Endothelial cell of umbilical vein (primary cell): ENCODE measurements at regions not wholly inside any gene's neighbourhood (a gene's known extent, or its start where the extent isn't known, plus 50 kb on each side); places are given as distances from the start of the nearest gene placed in this dataset.

Source experiments
- BruUV-seq: library from RNA; stranded (reverse); fragments of 400-500 nt; replicated peaks from 2 replicates; lab custom pipeline; 2021; lab: Mats Ljungman, UMichigan
- CTCF ChIA-PET: fragments of 300-600, 350-600 bp; sonication (Branson Sonifier 250); formaldehyde crosslinking; loops from one replicate; lab custom pipeline; 2021; ENCODE audit warnings: antibody characterized with exemption, inconsistent platforms; lab: Charles Lee
- POLR2A ChIA-PET: fragments of 300-600, 350-600 bp; sonication (Branson Sonifier 250); formaldehyde crosslinking; loops from one replicate; lab custom pipeline; 2021; ENCODE audit warnings: antibody characterized with exemption, inconsistent platforms; lab: Charles Lee
- DNase-seq: peaks from one replicate; pipeline ENCODE4 v3.0.0-alpha.2; 2011; ENCODE audit warnings: low read depth, low spot score
- FAIRE-seq: peaks from 2 replicates; lab custom pipeline; 2011; peaks lifted over from hg19 to GRCh38; lab: Jason Lieb, UNC
- H2AFZ ChIP-seq: 2 replicates; pipeline ENCODE4 v1.6.0; 2012; ENCODE audit warnings: low read depth, low read length, control low read depth, inconsistent platforms
- H3K27ac ChIP-seq: 2 replicates; pipeline ENCODE4 v1.5.1; 2011; ENCODE audit warnings: low read depth, mild to moderate bottlenecking, control low read depth, low read length, moderate library complexity; ENCODE audit not compliant: insufficient read depth
- H3K27me3 ChIP-seq, 2 experiments: 2 replicates each; pipeline versions ENCODE4 v1.6.0 to v1.6.1; 2011; ENCODE audit warnings: low read length in 2 of 2, mixed read lengths in 1 of 2; ENCODE audit not compliant: control insufficient read depth in 2 of 2, insufficient read depth in 2 of 2
- H3K36me3 ChIP-seq, 2 experiments: 2 replicates in 1 of 2; 3 replicates in 1 of 2; pipeline ENCODE4 v1.5.1; 2011; ENCODE audit warnings: low read length in 2 of 2, mild to moderate bottlenecking in 1 of 2, moderate library complexity in 1 of 2; ENCODE audit not compliant: control insufficient read depth in 2 of 2, insufficient read depth in 2 of 2; ENCODE audit errors: extremely low read depth in 1 of 2
- H3K4me1 ChIP-seq: 3 replicates; pipeline ENCODE4 v1.5.1; 2011; ENCODE audit warnings: mild to moderate bottlenecking, low read length; ENCODE audit not compliant: control insufficient read depth, insufficient read depth; ENCODE audit errors: extremely low read depth
- H3K4me2 ChIP-seq: 2 replicates; pipeline ENCODE4 v1.6.1; 2011; ENCODE audit warnings: low read length, control low read depth, mixed read lengths; ENCODE audit not compliant: insufficient read depth
- H3K4me3 ChIP-seq, 3 experiments: fragments of 200-600 bp in 1 of 3; sonication (generic), shearing (Covaris generic) in 1 of 3; replicated peaks in 1 of 3; 2 replicates each; pipeline ENCODE4 v1.5.1; 2011 to 2016; ENCODE audit warnings: control low read depth in 3 of 3, low read length in 3 of 3, mild to moderate bottlenecking in 2 of 3, inconsistent platforms in 1 of 3, low read depth in 1 of 3, moderate library complexity in 1 of 3; ENCODE audit not compliant: insufficient read depth in 1 of 3
- H3K79me2 ChIP-seq: 2 replicates; pipeline ENCODE4 v1.6.0; 2012; ENCODE audit warnings: low read length, inconsistent platforms; ENCODE audit not compliant: control insufficient read depth, insufficient read depth
- H3K9ac ChIP-seq: replicated peaks from 2 replicates; pipeline ENCODE3; 2011; ENCODE audit warnings: low read length, control low read depth; ENCODE audit not compliant: insufficient read depth; ENCODE audit errors: extremely low read depth
- H3K9me1 ChIP-seq: replicated peaks from 3 replicates; pipeline ENCODE4 v1.6.0; 2011; ENCODE audit warnings: mild to moderate bottlenecking, low read length; ENCODE audit not compliant: control insufficient read depth, insufficient read depth; ENCODE audit errors: extremely low read depth
- H3K9me3 ChIP-seq: replicated peaks from 2 replicates; pipeline ENCODE4 v1.5.1; 2012; ENCODE audit warnings: low read length, inconsistent platforms; ENCODE audit not compliant: control insufficient read depth, insufficient read depth
- H4K20me1 ChIP-seq: replicated peaks from 2 replicates; pipeline ENCODE3; 2011; ENCODE audit warnings: mild to moderate bottlenecking, low read length; ENCODE audit not compliant: control insufficient read depth, insufficient read depth; ENCODE audit errors: extremely low read depth
- EZH2 ChIP-seq: IDR thresholded peaks from 2 replicates; pipeline ENCODE4 v1.6.1; 2012; ENCODE audit warnings: borderline replicate concordance, low read depth, mild to moderate bottlenecking, moderate library complexity, low read length, inconsistent platforms; ENCODE audit not compliant: severe bottlenecking
- FOS ChIP-seq: IDR thresholded peaks from 2 replicates; pipeline ENCODE4 v1.6.1; 2011; ENCODE audit warnings: mild to moderate bottlenecking, low read length, moderate library complexity, borderline replicate concordance; ENCODE audit not compliant: insufficient read depth
- GATA2 ChIP-seq: IDR thresholded peaks from 2 replicates; pipeline ENCODE4 v1.7.0; 2011; ENCODE audit warnings: low read depth, mild to moderate bottlenecking, moderate library complexity, mixed read lengths, low read length; ENCODE audit not compliant: insufficient read length, insufficient read depth
- JUN ChIP-seq: IDR thresholded peaks from 2 replicates; pipeline ENCODE4 v1.6.1; 2011; ENCODE audit warnings: borderline replicate concordance, low read depth; ENCODE audit not compliant: insufficient read length, insufficient read depth
- MAX ChIP-seq: IDR thresholded peaks from 2 replicates; pipeline ENCODE4 v1.6.1; 2011; ENCODE audit not compliant: insufficient read depth, insufficient read length
- MYC ChIP-seq: IDR thresholded peaks from one replicate; pipeline ENCODE4 v1.6.1; 2011; ENCODE audit warnings: mild to moderate bottlenecking, low read depth, low read length
- POLR2A ChIP-seq: IDR thresholded peaks from 2 replicates; pipeline ENCODE4 v1.6.1; 2012; ENCODE audit warnings: low read depth, mild to moderate bottlenecking, control low read depth, low read length
- POLR2AphosphoS5 ChIP-seq: IDR thresholded peaks from 2 replicates; pipeline ENCODE4 v1.6.1; 2012; ENCODE audit warnings: low read depth, mild to moderate bottlenecking, control low read depth, low read length, moderate library complexity; ENCODE audit not compliant: insufficient read depth
- dilution Hi-C: fragments of 300-500 bp; cut with MboI; formaldehyde crosslinking; loops from one replicate; pipeline ENCODE4 v1.15.0; 2019; ENCODE audit warnings: low sequenced_read_pairs; ENCODE audit not compliant: extremely low pct_ligation_motif_present
- intact Hi-C: fragments of 100-400 bp; cut with micrococcal nuclease; formaldehyde crosslinking; loops from one replicate; pipeline ENCODE4 v1.10.0; 2022
- TF ChIP-seq, protein P1 (sequence below), 2 donors: IDR thresholded peaks; 1 replicate in 1 of 2; 2 replicates in 1 of 2; pipeline ENCODE4 v1.5.1; 2011; ENCODE audit warnings: low read length in 2 of 2, mild to moderate bottlenecking in 2 of 2, moderate library complexity in 2 of 2, control low read depth in 1 of 2, inconsistent platforms in 1 of 2, low read depth in 1 of 2; ENCODE audit not compliant: insufficient read depth in 1 of 2; ENCODE audit errors: extremely low read depth in 1 of 2

DNA sequence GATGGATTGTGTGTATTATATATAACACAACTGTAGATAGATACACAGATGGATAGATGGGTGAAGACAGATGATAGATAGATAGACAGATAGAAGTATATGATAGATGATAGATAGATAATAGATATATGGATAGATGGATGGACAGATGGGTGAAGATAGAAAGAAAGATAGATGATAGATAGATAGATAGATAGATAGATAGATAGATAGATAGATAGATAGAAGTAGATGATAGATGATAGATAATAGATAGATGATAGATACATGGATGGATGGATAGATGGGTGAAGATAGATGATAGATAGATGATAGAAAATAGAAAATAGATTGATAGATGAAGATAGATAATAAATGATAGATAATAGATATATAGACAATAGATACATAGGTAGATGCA lies 83.3 kb downstream of the FOXF2 start:
- dilution Hi-C loops, result no loop called here
- no peak overlapping the region for H3K4me2 ChIP-seq
- no peaks in the 10 kb centered on the region for H3K27me3 ChIP-seq
- no TSS peak for BruUV-seq
- H3K4me1 ChIP-seq, result no peaks in the 10 kb centered on the region
- intact Hi-C loops, result no loop called here
- no peaks in the 10 kb centered on the region for H3K79me2 ChIP-seq
- H3K9me1 ChIP-seq, result no peaks in the 10 kb centered on the region
- no peak overlapping the region for H3K9ac ChIP-seq
- TF ChIP-seq MYC, result no peak
- TF ChIP-seq GATA2, result no peak
- TF ChIP-seq JUN, result no peak
- no peak for TF ChIP-seq POLR2A
- TF ChIP-seq MAX, result no peak
- no peak for TF ChIP-seq FOS
- TF ChIP-seq, protein P1, sequence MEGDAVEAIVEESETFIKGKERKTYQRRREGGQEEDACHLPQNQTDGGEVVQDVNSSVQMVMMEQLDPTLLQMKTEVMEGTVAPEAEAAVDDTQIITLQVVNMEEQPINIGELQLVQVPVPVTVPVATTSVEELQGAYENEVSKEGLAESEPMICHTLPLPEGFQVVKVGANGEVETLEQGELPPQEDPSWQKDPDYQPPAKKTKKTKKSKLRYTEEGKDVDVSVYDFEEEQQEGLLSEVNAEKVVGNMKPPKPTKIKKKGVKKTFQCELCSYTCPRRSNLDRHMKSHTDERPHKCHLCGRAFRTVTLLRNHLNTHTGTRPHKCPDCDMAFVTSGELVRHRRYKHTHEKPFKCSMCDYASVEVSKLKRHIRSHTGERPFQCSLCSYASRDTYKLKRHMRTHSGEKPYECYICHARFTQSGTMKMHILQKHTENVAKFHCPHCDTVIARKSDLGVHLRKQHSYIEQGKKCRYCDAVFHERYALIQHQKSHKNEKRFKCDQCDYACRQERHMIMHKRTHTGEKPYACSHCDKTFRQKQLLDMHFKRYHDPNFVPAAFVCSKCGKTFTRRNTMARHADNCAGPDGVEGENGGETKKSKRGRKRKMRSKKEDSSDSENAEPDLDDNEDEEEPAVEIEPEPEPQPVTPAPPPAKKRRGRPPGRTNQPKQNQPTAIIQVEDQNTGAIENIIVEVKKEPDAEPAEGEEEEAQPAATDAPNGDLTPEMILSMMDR (IDR thresholded peaks at IDR 0.05; ENCODE audit: extremely low read depth in 1 of 2, insufficient read depth in 1 of 2, low read depth in 1 of 2, low read length in 2 of 2), result no peak
- CTCF ChIA-PET, result no interaction called here
- no peak overlapping the region for H3K4me3 ChIP-seq
- H4K20me1 ChIP-seq, result no peaks in the 10 kb centered on the region
- no peak for FAIRE-seq
- no peak overlapping the region for H2AFZ ChIP-seq
- no peaks in the 10 kb centered on the region for H3K9me3 ChIP-seq
- POLR2A ChIA-PET, result no interaction called here
- DNase-seq, result no peak
- no peaks in the 10 kb centered on the region for H3K36me3 ChIP-seq
- no peak overlapping the region for H3K27ac ChIP-seq

DNA sequence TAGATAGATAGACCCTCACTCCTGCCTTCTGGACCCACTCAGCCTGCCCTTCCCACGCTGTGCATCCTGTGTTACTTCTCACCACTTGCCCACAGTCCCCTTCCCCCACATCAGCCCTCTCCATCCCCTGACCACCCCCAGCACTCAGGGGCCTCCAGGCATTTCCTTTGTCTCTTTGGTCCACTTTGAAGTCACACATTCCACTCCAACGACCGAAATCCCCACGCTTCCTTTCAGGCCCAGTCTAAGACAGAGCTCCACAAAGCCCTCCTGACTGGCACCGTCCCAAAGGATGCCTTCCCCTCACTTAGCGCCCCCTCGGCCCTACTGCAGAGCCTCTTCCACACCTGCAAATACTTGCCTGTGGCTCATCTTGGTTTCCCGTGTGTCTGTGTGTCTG lies 83.8 kb downstream of the FOXF2 start:
- BruUV-seq, result no TSS peak
- H3K4me1 ChIP-seq, result no peaks in the 10 kb centered on the region
- H3K27ac ChIP-seq, result no peak overlapping the region
- no peaks in the 10 kb centered on the region for H3K36me3 ChIP-seq
- no peak overlapping the region for H2AFZ ChIP-seq
- H3K9ac ChIP-seq, result no peak overlapping the region
- no peaks in the 10 kb centered on the region for H4K20me1 ChIP-seq
- TF ChIP-seq POLR2A, result no peak
- no peak for TF ChIP-seq EZH2
- no peak for TF ChIP-seq JUN
- TF ChIP-seq FOS, result no peak
- TF ChIP-seq MYC, result no peak
- TF ChIP-seq, protein P1 (IDR thresholded peaks at IDR 0.05; ENCODE audit: extremely low read depth in 1 of 2, insufficient read depth in 1 of 2, low read depth in 1 of 2, low read length in 2 of 2), result no peak
- no peak for TF ChIP-seq POLR2AphosphoS5
- no peak for TF ChIP-seq GATA2
- TF ChIP-seq MAX, result no peak
- DNase-seq (no peak), FAIRE-seq (no peak)
- H3K27me3 ChIP-seq, result no peaks in the 10 kb centered on the region
- H3K9me1 ChIP-seq, result no peaks in the 10 kb centered on the region
- CTCF ChIA-PET, result no interaction called here
- intact Hi-C loops (no loop called here), dilution Hi-C loops (no loop called here)
- no peak overlapping the region for H3K4me2 ChIP-seq
- H3K4me3 ChIP-seq, result no peak overlapping the region
- no peaks in the 10 kb centered on the region for H3K9me3 ChIP-seq
- POLR2A ChIA-PET, result no interaction called here
- no peaks in the 10 kb centered on the region for H3K79me2 ChIP-seq
